Lung (tissue), 11 donors: ENCODE measurements at regions not wholly inside any gene's neighbourhood (a gene's known extent, or its start where the extent isn't known, plus 50 kb on each side); places are given as distances from the start of the nearest gene placed in this dataset.
A peak's percentile ranks its signal among the peaks of the same experiment; 100 is the strongest.

Experiments used
- ATAC-seq: fragments of 200-7000 bp; cut with Tn5 transposase; one replicate; pipeline ENCODE4 v1.9.1; 2020; ENCODE audit warnings: moderate number of reproducible peaks; ENCODE audit not compliant: insufficient read depth, low FRiP score
- DNase-seq, 3 donors: peaks; one replicate each; pipeline ENCODE4 v3.0.0-alpha.2; 2013 to 2017
- H3K27ac ChIP-seq, 2 donors: one replicate each; pipeline ENCODE4 v1.5.1; 2013; ENCODE audit warnings: mild to moderate bottlenecking in 2 of 2, moderate library complexity in 2 of 2, control low read depth in 1 of 2, inconsistent platforms in 1 of 2, low read depth in 1 of 2, low read length in 1 of 2
- H3K27me3 ChIP-seq, 3 donors: one replicate each; pipeline ENCODE4 v1.5.1; 2013; ENCODE audit warnings: low read length in 2 of 3; ENCODE audit not compliant: control insufficient read depth in 3 of 3, insufficient read depth in 3 of 3
- H3K36me3 ChIP-seq, 4 donors: one replicate each; pipeline ENCODE4 v1.5.1; 2013; ENCODE audit warnings: low read length in 4 of 4, mild to moderate bottlenecking in 1 of 4, moderate library complexity in 1 of 4; ENCODE audit not compliant: control insufficient read depth in 4 of 4, insufficient read depth in 4 of 4
- H3K4me1 ChIP-seq, 5 donors: one replicate each; pipeline ENCODE4 v1.5.1; 2013; ENCODE audit warnings: low read length in 5 of 5, mild to moderate bottlenecking in 2 of 5, moderate library complexity in 1 of 5; ENCODE audit not compliant: control insufficient read depth in 5 of 5, insufficient read depth in 5 of 5
- H3K4me3 ChIP-seq: one replicate; pipeline ENCODE4 v1.5.1; 2013; ENCODE audit warnings: mild to moderate bottlenecking, control low read depth, moderate library complexity
- H3K9ac ChIP-seq, 2 donors: one replicate each; pipeline ENCODE4 v1.5.1; 2013; ENCODE audit warnings: low read length in 2 of 2, control low read depth in 1 of 2; ENCODE audit not compliant: insufficient read depth in 1 of 2
- H3K9me3 ChIP-seq, 4 donors: one replicate each; pipeline ENCODE4 v1.5.1; 2013; ENCODE audit warnings: low read length in 3 of 4, mild to moderate bottlenecking in 1 of 4, moderate library complexity in 1 of 4; ENCODE audit not compliant: control insufficient read depth in 4 of 4, insufficient read depth in 3 of 4
- CTCF ChIP-seq: IDR thresholded peaks from 2 replicates; pipeline ENCODE4 v1.5.1; 2012; ENCODE audit warnings: mild to moderate bottlenecking; ENCODE audit errors: control extremely low read depth, extremely low read depth
- WGBS, 2 donors: extraction: QIAGEN DNeasy Blood & Tissue Kit; methylation state at CpG; one replicate each; pipeline ENCODE4 v1.1.7; 2013; 5-methylcytosine and 5-hydroxymethylcytosine counted together
- donor health status: control.
- donor health status: control.
- donor health status: Bipolar disorder and iron deficiency.
- donor health status: healthy.
- donor health status: DM: yes; HTN: yes; CAD: no.

GRCh38 chr16:77596261-77596660 is 126.1 kb upstream of the NUDT7 start:
- H3K9me3 ChIP-seq = peaks cover 0 to 2% (median 0%) of the 10 kb centered on the region in 4 donors
- H3K36me3 ChIP-seq = no peaks in the 10 kb centered on the region
- peak in 2 of 3 donors; percentile 46 to 60 for DNase-seq
- no peak for TF ChIP-seq CTCF
- no peaks in the 10 kb centered on the region for H3K27me3 ChIP-seq
- no peak overlapping the region for H3K27ac ChIP-seq
- no peak for ATAC-seq
- H3K4me1 ChIP-seq = peaks cover 0 to 17% (median 3%) of the 10 kb centered on the region in 5 donors
- H3K9ac ChIP-seq = no peak overlapping the region
- H3K4me3 ChIP-seq = no peak overlapping the region

- no peaks in the 10 kb centered on the region for H3K27me3 ChIP-seq
- H3K4me3 ChIP-seq = no peak overlapping the region
- ATAC-seq = no peak
- peak in 1 of 3 donors; percentile 24 for DNase-seq
- peaks cover 0 to 17% (median 3%) of the 10 kb centered on the region in 5 donors for H3K4me1 ChIP-seq
- H3K36me3 ChIP-seq = no peaks in the 10 kb centered on the region
- peaks cover 0 to 4% (median under 1%) of the 10 kb centered on the region in 4 donors for H3K9me3 ChIP-seq
- H3K27ac ChIP-seq = no peak overlapping the region
- no peak for TF ChIP-seq CTCF
- no peak overlapping the region for H3K9ac ChIP-seq
Measured at GRCh38 chr16:77599793-77600415, 122.4 kb upstream of the NUDT7 start.

GRCh38 chr16:77600555-77600954 is 121.8 kb upstream of the NUDT7 start:
- DNase-seq = no peak
- Histone ChIP-seq H3K9me3 (peaks cover 0 to 4% (median under 1%) of the 10 kb centered on the region in 4 donors), H3K36me3 (no peaks in the 10 kb centered on the region), H3K4me3 (no peak overlapping the region), H3K27ac (no peak overlapping the region), H3K9ac (no peak overlapping the region), H3K4me1 (peaks cover 0 to 11% (median 3%) of the 10 kb centered on the region in 5 donors), H3K27me3 (no peaks in the 10 kb centered on the region)
- 89 to 95% methylated on average over 2 of the region's 2 CpGs for WGBS, 2 donors
- TF ChIP-seq CTCF = no peak
- no peak for ATAC-seq

GRCh38 chr16:77603656-77604055 is 118.7 kb upstream of the NUDT7 start:
- H3K9ac ChIP-seq = no peak overlapping the region
- WGBS, 2 donors = 62 to 75% methylated on average over 2 of the region's 2 CpGs
- no peaks in the 10 kb centered on the region for H3K27me3 ChIP-seq
- H3K36me3 ChIP-seq = no peaks in the 10 kb centered on the region
- no peak overlapping the region for H3K4me3 ChIP-seq
- H3K4me1 ChIP-seq = no peaks in the 10 kb centered on the region
- H3K9me3 ChIP-seq = peaks cover 0 to 4% (median under 1%) of the 10 kb centered on the region in 4 donors
- DNase-seq (no peak), ATAC-seq (no peak)
- no peak for TF ChIP-seq CTCF
- no peak overlapping the region for H3K27ac ChIP-seq
